GM19351 (cell line): ENCODE measurements at regions not wholly inside any gene's neighbourhood (a gene's known extent, or its start where the extent isn't known, plus 50 kb on each side); places are given as distances from the start of the nearest gene placed in this dataset.

Source experiments
- ATAC-seq: cut with Tn5 transposase; IDR thresholded peaks from one replicate; pipeline ENCODE4 v1.9.1; 2021; ENCODE audit warnings: mild to moderate bottlenecking, moderate library complexity; ENCODE audit not compliant: unreplicated experiment

DNA sequence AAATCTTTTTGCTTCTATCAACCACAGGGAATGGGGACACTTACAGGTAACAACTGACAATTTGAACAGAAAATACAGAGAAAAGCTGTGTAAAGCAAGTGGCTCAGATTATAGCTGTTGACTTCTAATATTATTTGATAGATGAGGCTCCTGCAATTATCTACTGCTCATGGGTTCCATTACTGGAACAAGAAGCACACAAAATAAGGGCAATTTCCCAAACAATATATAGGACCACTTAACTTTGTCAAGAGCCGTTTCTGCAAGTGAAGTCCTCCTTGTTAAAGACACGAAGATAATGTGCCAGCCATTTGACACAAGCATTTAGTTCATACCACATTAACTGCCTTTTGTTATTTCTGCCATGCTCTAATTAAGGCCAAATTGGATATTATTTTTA lies 315.5 kb upstream of the ARID1B start:
- ATAC-seq: no peak

GRCh38 chr6:156457601-156458000 lies 319.6 kb upstream of the ARID1B start:
- no peak for ATAC-seq

GRCh38 chr6:156455847-156456246 lies 321.3 kb upstream of the ARID1B start:
- ATAC-seq: no peak

DNA sequence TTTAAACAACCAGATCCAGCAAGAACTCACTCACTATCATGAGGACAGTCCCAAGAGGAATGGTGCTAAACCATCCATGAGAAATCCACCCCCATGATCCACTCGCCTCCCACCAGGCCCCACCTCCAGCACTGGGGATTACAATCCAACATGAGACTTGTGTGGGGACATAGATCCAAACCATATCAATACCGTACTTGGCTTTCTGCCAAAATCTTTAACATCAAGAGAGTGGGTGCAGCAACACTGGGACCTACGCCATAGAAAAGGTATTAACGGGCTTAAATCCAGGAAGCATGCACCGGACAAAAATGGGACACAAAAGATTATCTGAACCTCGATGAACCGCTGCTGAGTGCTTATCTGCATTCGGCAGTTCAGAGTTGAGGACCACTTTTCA lies 322.3 kb upstream of the ARID1B start:
- no peak for ATAC-seq

DNA sequence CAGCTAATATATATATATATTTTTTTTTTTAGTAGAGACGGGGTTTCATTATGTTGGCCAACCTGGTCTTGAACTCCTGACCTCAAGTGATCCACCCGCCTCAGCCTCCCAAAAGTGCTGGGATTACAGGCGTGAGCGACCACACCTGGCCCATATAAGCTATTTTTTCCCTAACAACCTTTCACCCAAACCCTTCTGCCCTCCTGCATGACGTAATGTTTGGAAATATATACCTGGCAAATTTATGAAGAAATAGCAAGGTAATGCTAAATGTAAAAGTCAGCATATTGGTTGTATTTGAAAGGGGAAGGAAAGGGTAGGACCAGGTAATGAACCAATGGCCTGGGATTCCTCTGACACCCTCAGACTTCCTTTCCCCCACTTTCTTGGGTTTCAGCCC lies 325.5 kb upstream of the ARID1B start:
- ATAC-seq: no peak

DNA sequence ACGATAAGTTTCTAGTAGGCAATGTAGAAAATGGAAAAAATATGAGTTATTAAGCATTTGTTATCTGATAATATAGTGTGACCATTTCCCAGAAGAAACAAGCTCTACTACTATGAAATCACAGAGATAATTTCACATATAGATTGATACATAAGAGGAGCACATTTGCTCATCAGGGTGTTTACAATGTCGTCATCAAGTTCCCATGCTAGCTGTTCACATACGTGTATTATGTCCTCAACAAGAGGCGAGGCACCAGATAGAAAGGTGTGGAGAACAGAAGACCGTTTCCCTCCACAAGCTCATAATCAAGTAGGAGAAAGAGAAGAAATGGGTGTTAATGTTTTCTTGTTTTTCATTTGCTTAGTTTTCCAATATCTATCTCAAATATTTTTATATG lies 326.1 kb upstream of the ARID1B start:
- no peak for ATAC-seq

GRCh38 chr6:156450421-156450820 lies 326.8 kb upstream of the ARID1B start:
- ATAC-seq: no peak

DNA sequence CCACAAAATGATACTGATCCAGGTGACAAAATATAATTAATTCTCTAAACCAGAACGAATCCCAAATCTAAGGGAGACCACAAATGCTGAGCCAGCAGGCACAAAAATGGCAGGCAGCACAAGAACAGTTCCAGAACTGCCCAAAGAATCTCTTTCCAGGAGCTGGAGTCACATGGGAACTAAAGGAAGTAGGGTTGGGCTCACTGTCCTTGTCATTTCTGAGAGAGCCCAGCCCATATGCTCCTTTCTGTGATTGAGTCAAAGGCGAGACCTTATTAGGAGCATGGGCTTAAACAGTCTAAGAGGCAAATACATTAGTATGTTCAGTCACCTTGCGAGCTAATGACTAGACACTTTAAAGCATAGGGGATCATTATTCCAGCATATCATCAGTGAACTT lies 327.6 kb upstream of the ARID1B start:
- ATAC-seq: no peak

DNA sequence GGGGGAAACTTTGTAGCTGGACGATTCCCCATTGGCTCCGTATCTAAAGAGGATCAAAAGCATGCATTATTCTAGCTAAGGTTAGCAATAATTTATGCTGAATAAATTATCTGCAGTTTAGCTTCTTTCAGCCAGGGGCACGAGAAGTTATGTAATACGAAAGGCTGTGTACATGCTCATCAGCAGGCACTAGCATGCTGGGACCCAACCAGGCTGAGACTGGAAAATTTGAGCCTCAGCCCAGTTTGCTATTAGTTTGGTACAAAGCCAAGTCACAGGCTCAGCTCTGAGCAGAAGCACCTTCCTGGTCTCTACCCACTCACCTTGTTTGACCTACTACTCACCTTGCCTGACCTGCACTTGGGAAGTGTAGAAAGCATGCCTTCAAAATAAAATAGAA lies 328.1 kb upstream of the ARID1B start:
- no peak for ATAC-seq

- ATAC-seq: no peak
Measured at GRCh38 chr6:156448579-156448978, 328.6 kb upstream of the ARID1B start.

GRCh38 chr6:156440688-156441087 lies 336.5 kb upstream of the ARID1B start:
- no peak for ATAC-seq

DNA sequence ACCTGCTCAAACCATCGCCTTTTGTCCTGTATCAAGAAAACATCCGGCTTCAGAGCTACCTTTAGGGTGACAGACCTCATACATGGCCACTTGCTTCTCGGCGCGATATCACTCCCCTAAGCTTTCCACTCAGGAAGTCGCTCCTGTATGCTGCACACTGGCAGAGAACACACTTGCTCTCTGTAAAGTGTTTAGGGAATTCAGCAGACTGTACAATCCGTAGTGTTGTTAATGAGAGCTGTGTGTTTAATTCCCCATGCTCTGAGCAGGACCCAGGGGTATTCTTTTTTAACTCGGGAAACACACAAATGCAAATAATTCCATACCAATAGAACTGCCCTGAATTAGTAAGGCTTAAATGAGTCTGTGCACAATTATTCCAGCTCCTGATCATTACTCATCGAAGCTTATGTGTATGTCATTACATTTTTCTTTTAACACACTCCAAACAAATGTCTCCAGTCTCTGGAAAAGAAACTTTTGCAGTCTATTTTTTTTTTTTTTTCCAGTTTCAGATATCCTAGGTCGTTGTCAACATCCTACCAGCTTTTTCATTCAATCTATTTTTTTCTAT lies 338.7 kb upstream of the ARID1B start:
- no peak for ATAC-seq

- no peak for ATAC-seq
Measured at GRCh38 chr6:156437121-156437879, 339.9 kb upstream of the ARID1B start.

DNA sequence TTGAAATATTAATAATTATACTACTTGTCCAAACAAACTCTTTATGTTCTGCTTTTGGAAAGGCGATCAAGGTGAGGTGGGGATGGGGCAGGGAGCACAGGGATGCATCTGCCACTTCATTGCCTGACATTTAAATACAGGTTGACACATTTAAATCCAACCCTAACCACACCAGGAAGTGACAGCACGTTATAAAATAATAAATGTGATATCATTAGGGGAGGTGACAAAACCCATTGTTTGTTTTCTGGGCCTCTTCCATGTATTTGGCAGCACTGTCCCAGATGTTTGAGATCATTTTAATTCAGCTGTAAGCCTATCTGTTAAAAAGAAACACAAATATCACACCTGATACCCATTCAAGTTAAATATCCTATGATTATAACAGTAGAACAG lies 342.4 kb upstream of the ARID1B start:
- ATAC-seq: no peak

GRCh38 chr6:156434049-156434794 lies 343.0 kb upstream of the ARID1B start:
- ATAC-seq: no peak

GRCh38 chr6:156432543-156432942 lies 344.6 kb upstream of the ARID1B start:
- no peak for ATAC-seq

DNA sequence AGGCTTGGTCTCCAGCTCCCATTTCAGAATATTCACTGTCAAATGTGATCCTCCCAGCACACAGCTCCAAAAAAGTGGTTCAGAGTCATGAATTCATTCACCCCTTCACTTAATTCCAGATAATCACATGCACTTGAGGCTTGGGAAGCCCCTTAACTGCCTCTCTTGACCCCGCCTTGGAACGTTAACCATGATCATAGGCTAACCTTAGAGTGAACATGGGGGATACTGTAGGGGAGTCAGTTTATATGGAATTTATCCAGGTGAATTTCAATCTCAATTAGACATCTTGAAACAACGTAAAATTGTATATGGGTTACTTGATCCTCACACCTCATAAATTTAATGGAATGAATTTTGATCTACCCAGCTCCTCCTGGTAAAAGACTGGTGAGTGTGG lies 346.8 kb upstream of the ARID1B start:
- ATAC-seq: no peak

DNA sequence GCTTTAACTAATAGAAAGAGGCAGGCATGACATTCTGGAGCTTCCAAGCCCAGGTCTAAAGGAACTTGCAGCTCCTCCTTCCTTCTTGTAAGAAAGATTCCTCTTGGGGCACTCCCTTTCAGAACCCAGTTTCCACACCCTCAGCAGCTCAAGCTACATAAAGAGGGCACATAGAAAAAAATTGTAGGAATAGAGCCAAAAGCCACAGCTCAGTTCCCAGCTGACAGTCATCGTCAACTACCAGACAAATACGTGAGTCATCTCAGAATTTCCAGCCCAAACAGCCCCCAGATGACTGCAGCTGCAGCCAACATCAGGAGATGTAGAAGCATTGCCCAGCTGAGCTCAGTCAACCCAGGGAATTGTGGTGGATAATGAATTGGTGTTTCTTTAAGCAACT lies 349.8 kb upstream of the ARID1B start:
- no peak for ATAC-seq

GRCh38 chr6:156425359-156426020 lies 351.7 kb upstream of the ARID1B start:
- ATAC-seq: no peak

GRCh38 chr6:156423829-156424228 lies 353.3 kb upstream of the ARID1B start:
- ATAC-seq: no peak

DNA sequence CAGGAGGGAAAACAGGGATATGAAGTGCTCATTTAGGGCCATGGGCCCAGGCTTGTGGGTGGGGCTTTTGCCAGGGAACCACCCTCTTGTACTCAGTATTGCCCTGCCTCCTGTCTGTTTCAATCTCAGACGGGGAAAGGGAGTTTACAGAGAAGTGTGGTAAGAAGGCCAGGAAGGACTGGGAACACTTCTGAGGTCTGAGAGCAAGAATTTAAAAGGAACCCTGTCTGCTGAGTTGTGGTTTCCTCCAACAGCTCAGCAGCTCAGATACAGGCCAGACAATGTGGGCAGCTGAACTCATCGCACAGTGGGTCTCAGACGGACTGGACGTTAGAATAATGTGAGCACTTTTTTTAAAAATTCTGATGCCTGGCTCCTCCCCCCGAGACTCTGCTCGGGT lies 354.1 kb upstream of the ARID1B start:
- no peak for ATAC-seq

DNA sequence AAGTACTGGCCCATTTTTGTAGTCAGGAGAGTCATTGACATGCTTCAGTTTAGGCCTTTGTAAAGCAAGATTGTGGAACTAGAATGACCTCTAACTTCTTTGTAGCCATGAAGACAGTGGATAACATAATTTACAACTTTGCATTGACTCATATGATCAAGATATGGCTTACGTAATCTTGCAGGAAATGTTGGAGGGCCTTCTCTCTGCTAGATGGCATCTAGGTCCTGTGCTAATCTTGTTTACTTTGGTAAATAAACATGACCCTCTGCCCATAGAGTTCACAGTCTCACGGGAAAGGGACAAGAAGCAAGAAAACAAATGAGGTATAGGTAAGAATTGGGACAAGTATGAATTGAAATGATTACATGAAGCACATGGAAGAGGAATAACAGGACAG lies 355.2 kb upstream of the ARID1B start:
- ATAC-seq: no peak
